Esophagus muscularis mucosa (tissue), 4 donors: ENCODE measurements at regions not wholly inside any gene's neighbourhood (a gene's known extent, or its start where the extent isn't known, plus 50 kb on each side); places are given as distances from the start of the nearest gene placed in this dataset.
"Not testable (repeated sequence)": the region's sequence is repeated elsewhere in the genome, so short reads cannot be mapped to it uniquely, and the experiment has no call there.

Experiments used
- DNase-seq: peaks from one replicate; pipeline ENCODE4 v3.0.0-alpha.2; 2017; ENCODE audit errors: extremely low spot score
- H3K27ac ChIP-seq, 4 donors: fragments of 200-600 bp; sonication (generic); replicated peaks in 1 of 4; 1 replicate in 3 of 4; 2 replicates in 1 of 4; pipeline ENCODE4 v1.5.1; 2016 to 2019; ENCODE audit warnings: mild to moderate bottlenecking in 1 of 4
- H3K27me3 ChIP-seq, 4 donors: fragments of 200-600 bp; sonication (generic); one replicate each; pipeline versions ENCODE4 v1.5.1 to v1.6.0; 2016 to 2019
- H3K36me3 ChIP-seq, 4 donors: fragments of 200-600 bp; sonication (generic); one replicate each; pipeline ENCODE4 v1.5.1; 2016 to 2019
- H3K4me1 ChIP-seq, 4 donors: fragments of 200-600 bp; sonication (generic); one replicate each; pipeline ENCODE4 v1.5.1; 2016 to 2019
- H3K4me3 ChIP-seq, 4 donors: fragments of 200-600 bp; sonication (generic); 1 replicate in 2 of 4; 2 replicates in 2 of 4; pipeline ENCODE4 v1.5.1; 2016 to 2019; ENCODE audit warnings: mild to moderate bottlenecking in 4 of 4, moderate library complexity in 1 of 4
- H3K9me3 ChIP-seq, 4 donors: fragments of 200-600 bp; sonication (generic); 1 replicate in 3 of 4; 2 replicates in 1 of 4; pipeline ENCODE4 v1.5.1; 2016 to 2019
- CTCF ChIP-seq, 3 experiments: fragments of 200-600 bp in 2 of 3; fragments of 450-650 bp in 1 of 3; sonication (generic) in 2 of 3; IDR thresholded peaks; one replicate each; pipeline ENCODE4 v1.5.1; 2017 to 2019; ENCODE audit warnings: antibody characterized with exemption in 3 of 3, mild to moderate bottlenecking in 2 of 3, moderate library complexity in 1 of 3
- EP300 ChIP-seq: sonication (generic); formaldehyde crosslinking; IDR thresholded peaks from one replicate; pipeline ENCODE4 v1.6.1; 2017; ENCODE audit warnings: antibody characterized with exemption
- POLR2A ChIP-seq: fragments of 450-650 bp; IDR thresholded peaks from one replicate; pipeline ENCODE4 v1.6.1; 2017; ENCODE audit warnings: antibody characterized with exemption, moderate library complexity, mild to moderate bottlenecking, low read depth
- POLR2AphosphoS5 ChIP-seq, 2 donors: sonication (generic); formaldehyde crosslinking; IDR thresholded peaks; one replicate each; pipeline ENCODE4 v1.6.1; 2017; ENCODE audit warnings: antibody characterized with exemption in 2 of 2
- WGBS: methylation state at CpG from one replicate; pipeline ENCODE4 v1.1.5; 2018; 5-methylcytosine and 5-hydroxymethylcytosine counted together
- intact Hi-C: fragments of 100-400 bp; cut with DNase I; formaldehyde crosslinking; loops from one replicate; pipeline ENCODE4 v1.15.1; 2023

GRCh38 chr11:87810486-87810885 lies 364.8 kb downstream of the RAB38 start:
- intact Hi-C loops = no loop called here
- Histone ChIP-seq H3K27ac (no peak overlapping the region), H3K4me1 (no peaks in the 10 kb centered on the region), H3K9me3 (no peaks in the 10 kb centered on the region), H3K36me3 (no peaks in the 10 kb centered on the region), H3K4me3 (no peak overlapping the region), H3K27me3 (no peaks in the 10 kb centered on the region)
- no peak for TF ChIP-seq CTCF (IDR thresholded peaks at IDR 0.05)
- no peak for TF ChIP-seq EP300
- no peak for TF ChIP-seq POLR2A
- TF ChIP-seq POLR2AphosphoS5 (IDR thresholded peaks at IDR 0.05) = no peak
- 87% methylated on average over 4 of the region's 4 CpGs for WGBS
- DNase-seq = no peak

- TF ChIP-seq POLR2A (no peak), EP300 (no peak), POLR2AphosphoS5 (IDR thresholded peaks at IDR 0.05) (no peak), CTCF (IDR thresholded peaks at IDR 0.05) (no peak)
- H3K27ac ChIP-seq = no peak overlapping the region
- no peaks in the 10 kb centered on the region for H3K9me3 ChIP-seq
- no peak for DNase-seq
- H3K4me3 ChIP-seq = no peak overlapping the region
- no peaks in the 10 kb centered on the region for H3K27me3 ChIP-seq
- intact Hi-C loops = no loop called here
- H3K4me1 ChIP-seq = no peaks in the 10 kb centered on the region
- WGBS = 78% methylated on average over 2 of the region's 2 CpGs
- no peaks in the 10 kb centered on the region for H3K36me3 ChIP-seq
Measured at GRCh38 chr11:87809256-87809655, 366.0 kb downstream of the RAB38 start.

- Histone ChIP-seq H3K27me3 (no peaks in the 10 kb centered on the region), H3K27ac (no peak overlapping the region), H3K4me3 (no peak overlapping the region), H3K9me3 (peaks cover 0 to 5% (median 0%) of the 10 kb centered on the region in 4 donors), H3K4me1 (no peaks in the 10 kb centered on the region), H3K36me3 (no peaks in the 10 kb centered on the region)
- intact Hi-C loops = no loop called here
- DNase-seq = no peak
- TF ChIP-seq POLR2AphosphoS5 (IDR thresholded peaks at IDR 0.05) (no peak), CTCF (IDR thresholded peaks at IDR 0.05) (no peak), EP300 (no peak), POLR2A (no peak)
Measured at GRCh38 chr11:87804176-87804575, 371.1 kb downstream of the RAB38 start.

- Histone ChIP-seq H3K36me3 (no peaks in the 10 kb centered on the region), H3K4me3 (no peak overlapping the region), H3K9me3 (peaks cover 0 to 5% (median 0%) of the 10 kb centered on the region in 4 donors), H3K27me3 (no peaks in the 10 kb centered on the region), H3K27ac (no peak overlapping the region), H3K4me1 (no peaks in the 10 kb centered on the region)
- DNase-seq = no peak
- TF ChIP-seq CTCF (IDR thresholded peaks at IDR 0.05) (no peak), POLR2AphosphoS5 (IDR thresholded peaks at IDR 0.05) (no peak), POLR2A (no peak), EP300 (no peak)
- intact Hi-C loops = no loop called here
- WGBS = 86% methylated on average over 3 of the region's 3 CpGs
Measured at GRCh38 chr11:87803748-87804147, 371.5 kb downstream of the RAB38 start.

- H3K36me3 ChIP-seq, intact Hi-C loops: not testable (repeated sequence)
- 87% methylated on average over 7 of the region's 7 CpGs for WGBS
Measured at GRCh38 chr11:87784862-87785261, 390.4 kb downstream of the RAB38 start.

More at GRCh38 chr11:87784862-87785261, 390.4 kb downstream of the RAB38 start:
- H3K27me3 ChIP-seq, H3K27ac ChIP-seq, H3K9me3 ChIP-seq, H3K4me1 ChIP-seq, H3K4me3 ChIP-seq, DNase-seq: not testable (repeated sequence)
